ENCODE measurements at regions not wholly inside any gene's neighbourhood (a gene's known extent, or its start where the extent isn't known, plus 50 kb on each side); places are given as distances from the start of the nearest gene placed in this dataset.

DNA sequence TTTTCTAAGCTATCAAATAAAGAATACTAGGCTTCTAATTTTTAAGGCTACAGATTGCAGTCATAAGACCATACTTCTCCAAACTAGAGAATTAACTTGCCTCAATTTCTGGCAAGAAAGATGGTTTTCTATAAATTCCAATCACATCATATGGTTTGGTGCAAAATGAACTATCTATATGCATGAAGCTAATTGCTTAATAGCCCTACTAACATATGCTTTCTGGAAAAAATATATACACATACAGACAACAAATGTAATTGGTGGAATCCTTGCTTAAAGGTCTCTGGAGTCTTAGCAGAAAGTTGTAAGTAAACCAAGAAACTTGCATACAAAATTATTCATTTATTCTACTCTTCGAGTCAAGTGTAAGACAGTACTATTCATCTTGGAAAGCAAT lies 113.1 kb upstream of the NANOGP8 start:
- TF ChIP-seq, protein P1, sequence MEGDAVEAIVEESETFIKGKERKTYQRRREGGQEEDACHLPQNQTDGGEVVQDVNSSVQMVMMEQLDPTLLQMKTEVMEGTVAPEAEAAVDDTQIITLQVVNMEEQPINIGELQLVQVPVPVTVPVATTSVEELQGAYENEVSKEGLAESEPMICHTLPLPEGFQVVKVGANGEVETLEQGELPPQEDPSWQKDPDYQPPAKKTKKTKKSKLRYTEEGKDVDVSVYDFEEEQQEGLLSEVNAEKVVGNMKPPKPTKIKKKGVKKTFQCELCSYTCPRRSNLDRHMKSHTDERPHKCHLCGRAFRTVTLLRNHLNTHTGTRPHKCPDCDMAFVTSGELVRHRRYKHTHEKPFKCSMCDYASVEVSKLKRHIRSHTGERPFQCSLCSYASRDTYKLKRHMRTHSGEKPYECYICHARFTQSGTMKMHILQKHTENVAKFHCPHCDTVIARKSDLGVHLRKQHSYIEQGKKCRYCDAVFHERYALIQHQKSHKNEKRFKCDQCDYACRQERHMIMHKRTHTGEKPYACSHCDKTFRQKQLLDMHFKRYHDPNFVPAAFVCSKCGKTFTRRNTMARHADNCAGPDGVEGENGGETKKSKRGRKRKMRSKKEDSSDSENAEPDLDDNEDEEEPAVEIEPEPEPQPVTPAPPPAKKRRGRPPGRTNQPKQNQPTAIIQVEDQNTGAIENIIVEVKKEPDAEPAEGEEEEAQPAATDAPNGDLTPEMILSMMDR (IDR thresholded peaks at IDR 0.05), result no peak
- no peak for TF ChIP-seq POLR2A (IDR thresholded peaks at IDR 0.05)
